H1 (cell line): ENCODE measurements at regions not wholly inside any gene's neighbourhood (a gene's known extent, or its start where the extent isn't known, plus 50 kb on each side); places are given as distances from the start of the nearest gene placed in this dataset.

Experiments
- CTCF ChIA-PET: fragments of 300-600 bp; sonication (Branson Sonifier 250); formaldehyde crosslinking; loops from one replicate; lab custom pipeline; 2021; ENCODE audit not compliant: partially characterized antibody; lab: Charles Lee
- POLR2A ChIA-PET: fragments of 300-600 bp; sonication (Branson Sonifier 250); formaldehyde crosslinking; loops from one replicate; lab custom pipeline; 2021; ENCODE audit warnings: inconsistent platforms; ENCODE audit not compliant: partially characterized antibody; lab: Charles Lee
- DNase-seq, 2 experiments: peaks; one replicate each; pipeline versions ENCODE4 v3.0.0 to v3.0.0-alpha.2; 2010 to 2022; ENCODE audit warnings: low spot score in 2 of 2, low read depth in 1 of 2, mixed read lengths in 1 of 2
- FAIRE-seq: peaks from 2 replicates; lab custom pipeline; 2011; peaks lifted over from hg19 to GRCh38; lab: Jason Lieb, UNC
- H2AFZ ChIP-seq: 2 replicates; pipeline ENCODE4 v1.8.1; 2012; ENCODE audit warnings: low read length, inconsistent platforms
- H2AK5ac ChIP-seq: 2 replicates; pipeline ENCODE4 v1.6.1; 2013; ENCODE audit warnings: low read depth, low read length
- H2BK120ac ChIP-seq: replicated peaks from 2 replicates; pipeline ENCODE3; 2013; ENCODE audit warnings: low read depth, low read length, inconsistent platforms
- H2BK12ac ChIP-seq: 2 replicates; pipeline ENCODE4 v1.6.1; 2013; ENCODE audit warnings: low read depth, low read length
- H2BK15ac ChIP-seq: 2 replicates; pipeline ENCODE4 v1.6.1; 2013; ENCODE audit warnings: low read length
- H2BK20ac ChIP-seq: 2 replicates; pipeline ENCODE4 v1.6.1; 2013; ENCODE audit warnings: low read length
- H2BK5ac ChIP-seq: 2 replicates; pipeline ENCODE4 v1.6.1; 2013; ENCODE audit warnings: low read depth, low read length
- H3K14ac ChIP-seq: 2 replicates; pipeline ENCODE4 v1.6.1; 2013; ENCODE audit warnings: inconsistent platforms; ENCODE audit not compliant: insufficient read length
- H3K18ac ChIP-seq: 2 replicates; pipeline ENCODE4 v1.6.1; 2013; ENCODE audit warnings: low read length; ENCODE audit errors: extremely low read depth
- H3K23ac ChIP-seq: 2 replicates; pipeline ENCODE4 v1.6.1; 2013; ENCODE audit warnings: inconsistent platforms; ENCODE audit not compliant: insufficient read length
- H3K23me2 ChIP-seq: 2 replicates; pipeline ENCODE4 v1.6.1; 2013; ENCODE audit warnings: low read depth, low read length
- H3K27ac ChIP-seq: 2 replicates; pipeline ENCODE4 v1.6.1; 2011; ENCODE audit warnings: low read depth, low read length, inconsistent platforms
- H3K27me3 ChIP-seq, 4 experiments: replicated peaks in 1 of 4; 1 replicate in 1 of 4; 2 replicates in 3 of 4; pipeline versions ENCODE4 v1.6.1 to v1.8.1; 2011 to 2013; ENCODE audit warnings: low read length in 3 of 4, mild to moderate bottlenecking in 3 of 4, inconsistent platforms in 2 of 4, mixed read lengths in 2 of 4, moderate library complexity in 1 of 4; ENCODE audit not compliant: control insufficient read depth in 3 of 4, insufficient read depth in 3 of 4; ENCODE audit errors: extremely low read depth in 1 of 4
- H3K36me3 ChIP-seq, 4 experiments: 2 replicates each; pipeline versions ENCODE4 v1.6.1 to v1.8.1; 2011 to 2013; ENCODE audit warnings: mild to moderate bottlenecking in 4 of 4, low read length in 3 of 4, moderate library complexity in 2 of 4, control low read depth in 1 of 4, inconsistent platforms in 1 of 4; ENCODE audit not compliant: insufficient read depth in 4 of 4, control insufficient read depth in 2 of 4
- H3K4ac ChIP-seq: replicated peaks from 2 replicates; pipeline ENCODE3; 2013; ENCODE audit warnings: low read length, low read depth, mixed read lengths, inconsistent platforms; ENCODE audit not compliant: insufficient read length
- H3K4me1 ChIP-seq, 4 experiments: replicated peaks in 1 of 4; 1 replicate in 1 of 4; 2 replicates in 3 of 4; pipeline versions ENCODE4 v1.6.1 to v1.8.1; 2011 to 2013; ENCODE audit warnings: low read length in 3 of 4, inconsistent platforms in 2 of 4, mixed read lengths in 1 of 4; ENCODE audit not compliant: insufficient read depth in 4 of 4, control insufficient read depth in 3 of 4
- H3K4me2 ChIP-seq, 2 experiments: 2 replicates each; pipeline versions ENCODE4 v1.6.1 to v1.8.1; 2011 to 2013; ENCODE audit warnings: low read depth in 2 of 2, low read length in 2 of 2, control low read depth in 1 of 2, inconsistent platforms in 1 of 2, mild to moderate bottlenecking in 1 of 2; ENCODE audit not compliant: insufficient read depth in 1 of 2
- H3K4me3 ChIP-seq, 4 experiments: fragments of 200-600, 300-600 bp in 1 of 4; sonication (generic), shearing (Covaris generic), sonication (Bioruptor Twin) in 1 of 4; 2 replicates each; pipeline versions ENCODE4 v1.5.1 to v1.8.1; 2011 to 2016; ENCODE audit warnings: low read length in 4 of 4, low read depth in 3 of 4, control low read depth in 2 of 4, inconsistent platforms in 2 of 4, mild to moderate bottlenecking in 2 of 4, mixed read lengths in 1 of 4, moderate library complexity in 1 of 4; ENCODE audit not compliant: insufficient read depth in 2 of 4; ENCODE audit errors: extremely low read depth in 1 of 4
- H3K56ac ChIP-seq: replicated peaks from 2 replicates; pipeline ENCODE3; 2013; ENCODE audit warnings: low read depth, mild to moderate bottlenecking, mixed read lengths, low read length, inconsistent platforms; ENCODE audit not compliant: insufficient read length
- H3K79me1 ChIP-seq: 2 replicates; pipeline ENCODE4 v1.6.1; 2013; ENCODE audit warnings: low read depth, low read length, control low read depth
- H3K79me2 ChIP-seq, 2 experiments: 2 replicates each; pipeline versions ENCODE4 v1.6.1 to v1.8.1; 2012 to 2013; ENCODE audit warnings: low read length in 2 of 2, mild to moderate bottlenecking in 2 of 2, inconsistent platforms in 1 of 2; ENCODE audit not compliant: insufficient read depth in 2 of 2, control insufficient read depth in 1 of 2
- H3K9ac ChIP-seq, 4 experiments: replicated peaks in 1 of 4; 1 replicate in 1 of 4; 2 replicates in 3 of 4; pipeline versions ENCODE4 v1.6.1 to v1.8.1; 2011 to 2013; ENCODE audit warnings: low read depth in 3 of 4, low read length in 3 of 4, control low read depth in 2 of 4, mild to moderate bottlenecking in 2 of 4, moderate library complexity in 2 of 4, inconsistent platforms in 1 of 4; ENCODE audit errors: extremely low read depth in 1 of 4
- H3K9me3 ChIP-seq, 2 experiments: 2 replicates each; pipeline versions ENCODE4 v1.6.1 to v1.8.1; 2012 to 2013; ENCODE audit warnings: mild to moderate bottlenecking in 2 of 2, moderate library complexity in 2 of 2, control low read depth in 1 of 2, inconsistent platforms in 1 of 2, low read depth in 1 of 2, low read length in 1 of 2, mixed read lengths in 1 of 2; ENCODE audit not compliant: insufficient read depth in 2 of 2
- H4K20me1 ChIP-seq, 2 experiments: replicated peaks in 1 of 2; 2 replicates each; pipeline versions ENCODE3 to v1.8.1; 2011 to 2013; ENCODE audit warnings: inconsistent platforms in 2 of 2, low read length in 2 of 2, mild to moderate bottlenecking in 1 of 2; ENCODE audit not compliant: insufficient read depth in 2 of 2, control insufficient read depth in 1 of 2
- H4K5ac ChIP-seq: 2 replicates; pipeline ENCODE4 v1.6.1; 2013; ENCODE audit warnings: low read length, low read depth, mixed read lengths, inconsistent platforms; ENCODE audit not compliant: insufficient read length
- H4K8ac ChIP-seq: 2 replicates; pipeline ENCODE4 v1.8.0; 2013; ENCODE audit warnings: mild to moderate bottlenecking, moderate library complexity, low read length, inconsistent platforms; ENCODE audit not compliant: insufficient read depth; ENCODE audit errors: extremely low read depth
- H4K91ac ChIP-seq: replicated peaks from 2 replicates; pipeline ENCODE3; 2013; ENCODE audit warnings: low read length, mixed read lengths, inconsistent platforms; ENCODE audit not compliant: insufficient read length
- ATF2 ChIP-seq: IDR thresholded peaks from 2 replicates; pipeline ENCODE4 v1.6.1; 2012; ENCODE audit warnings: low read length, inconsistent platforms
- BCL11A ChIP-seq, 2 experiments: IDR thresholded peaks; one replicate each; pipeline ENCODE4 v1.6.1; 2011; ENCODE audit warnings: low read depth in 2 of 2, low read length in 2 of 2, mild to moderate bottlenecking in 2 of 2
- CTBP2 ChIP-seq: IDR thresholded peaks from 2 replicates; pipeline ENCODE4 v1.7.0; 2011; ENCODE audit warnings: borderline replicate concordance, mild to moderate bottlenecking, moderate library complexity, mixed read lengths, low read length; ENCODE audit not compliant: insufficient read depth, insufficient read length
- CTCF ChIP-seq, 3 experiments: IDR thresholded peaks; 1 replicate in 2 of 3; 2 replicates in 1 of 3; pipeline versions ENCODE4 v1.5.1 to v1.6.1; 2011; ENCODE audit warnings: low read length in 3 of 3, mild to moderate bottlenecking in 3 of 3, inconsistent platforms in 2 of 3, low read depth in 1 of 3, moderate library complexity in 1 of 3; ENCODE audit not compliant: insufficient read depth in 1 of 3; ENCODE audit errors: control extremely low read depth in 1 of 3
- JUN ChIP-seq: IDR thresholded peaks from 2 replicates; pipeline ENCODE4 v1.6.1; 2011; ENCODE audit warnings: low read depth, mild to moderate bottlenecking, improper control_type of control experiment, low read length
- JUND ChIP-seq: IDR thresholded peaks from 2 replicates; pipeline ENCODE4 v1.6.1; 2011; ENCODE audit warnings: mild to moderate bottlenecking, improper control_type of control experiment, low read length
- KDM1A ChIP-seq: fragments of 200-600, 300-600 bp; sonication (generic); IDR thresholded peaks from 2 replicates; pipeline ENCODE4 v1.7.1; 2016; ENCODE audit warnings: mild to moderate bottlenecking, low read length, borderline replicate concordance
- PHF8 ChIP-seq: fragments of 200-600 bp; sonication (generic); conservative IDR thresholded peaks from 2 replicates; pipeline ENCODE4 v1.7.1; 2012; ENCODE audit warnings: low read depth, mild to moderate bottlenecking, inconsistent platforms, low read length, moderate library complexity
- POLR2A ChIP-seq, 2 experiments: IDR thresholded peaks; 1 replicate in 1 of 2; 2 replicates in 1 of 2; pipeline ENCODE4 v1.6.1; 2011; ENCODE audit warnings: low read depth in 2 of 2, low read length in 2 of 2, mild to moderate bottlenecking in 2 of 2; ENCODE audit errors: control extremely low read depth in 1 of 2
- POLR2AphosphoS5 ChIP-seq: IDR thresholded peaks from 2 replicates; pipeline ENCODE4 v1.6.1; 2011; ENCODE audit warnings: low read depth, low read length
- SIN3A ChIP-seq, 2 experiments: IDR thresholded peaks in 1 of 2; conservative IDR thresholded peaks in 1 of 2; 2 replicates each; pipeline ENCODE4 v1.6.1; 2011 to 2012; ENCODE audit warnings: low read length in 2 of 2, improper control_type of control experiment in 1 of 2, low read depth in 1 of 2, mild to moderate bottlenecking in 1 of 2
- WGBS, 2 experiments: shearing (Covaris generic) in 1 of 2; methylation state at CpG; one replicate each; pipeline versions ENCODE4 v1.1.6 to v1.1.7; 2013 to 2015; ENCODE audit warnings: low lambda C conversion rate in 2 of 2, mixed read lengths in 2 of 2, inconsistent platforms in 1 of 2, low coverage in 1 of 2, missing lambda C conversion rate in 1 of 2; ENCODE audit not compliant: insufficient replicate concordance in 2 of 2, insufficient coverage in 1 of 2, insufficient read length in 1 of 2; ENCODE audit errors: extremely low coverage in 1 of 2, missing lambda C conversion rate in 1 of 2; 5-methylcytosine and 5-hydroxymethylcytosine counted together

GRCh38 chr14:97594306-97594705 is 797.1 kb downstream of the VRK1 start:
- Histone ChIP-seq H3K9me3 (no peaks in the 10 kb centered on the region), H2AK5ac (no peak overlapping the region), H4K8ac (no peak overlapping the region), H3K23me2 (no peaks in the 10 kb centered on the region), H3K14ac (no peak overlapping the region), H3K18ac (no peak overlapping the region), H3K4me1 (no peaks in the 10 kb centered on the region), H3K27me3 (no peaks in the 10 kb centered on the region), H2BK15ac (no peak overlapping the region), H3K9ac (no peak overlapping the region), H4K5ac (no peak overlapping the region), H2BK120ac (no peak overlapping the region), H3K27ac (no peak overlapping the region), H3K79me1 (no peaks in the 10 kb centered on the region), H3K4me2 (no peak overlapping the region), H3K79me2 (no peaks in the 10 kb centered on the region), H2BK12ac (no peak overlapping the region), H3K23ac (no peak overlapping the region), H3K36me3 (no peaks in the 10 kb centered on the region), H3K4me3 (no peak overlapping the region), H2BK20ac (no peak overlapping the region), H2AFZ (no peak overlapping the region), H4K20me1 (no peaks in the 10 kb centered on the region), H3K4ac (no peak overlapping the region), H2BK5ac (no peak overlapping the region), H4K91ac (no peak overlapping the region), H3K56ac (no peak overlapping the region)
- DNase-seq (no peak), FAIRE-seq (no peak)
- ChIA-PET CTCF (no interaction called here), POLR2A (no interaction called here)
- WGBS, 2 experiments, result 81% methylated on average over 1 of the region's 1 CpG; no CpG with 5 or more reads in 1 of the 2 experiments
- no peak for TF ChIP-seq BCL11A (IDR thresholded peaks at IDR 0.05; ENCODE audit: low read depth in 2 of 2, low read length in 2 of 2)
- no peak for TF ChIP-seq CTCF (IDR thresholded peaks at IDR 0.05; ENCODE audit: control extremely low read depth in 1 of 3, insufficient read depth in 1 of 3, low read depth in 1 of 3, low read length in 3 of 3)
- TF ChIP-seq ATF2, result no peak
- TF ChIP-seq JUND, result no peak
- TF ChIP-seq SIN3A (conservative IDR thresholded peaks at IDR 0.05 in 1 of 2, IDR thresholded peaks at IDR 0.05 in 1 of 2; ENCODE audit: low read depth in 1 of 2, low read length in 2 of 2), result no peak
- no peak for TF ChIP-seq PHF8
- no peak for TF ChIP-seq POLR2AphosphoS5
- no peak for TF ChIP-seq CTBP2
- TF ChIP-seq KDM1A, result no peak
- no peak for TF ChIP-seq POLR2A (IDR thresholded peaks at IDR 0.05; ENCODE audit: control extremely low read depth in 1 of 2, low read depth in 2 of 2, low read length in 2 of 2)
- TF ChIP-seq JUN, result no peak
